GM04504 (cell line): ENCODE measurements at regions not wholly inside any gene's neighbourhood (a gene's known extent, or its start where the extent isn't known, plus 50 kb on each side); places are given as distances from the start of the nearest gene placed in this dataset.

Experiments used
- DNase-seq: peaks from one replicate; pipeline ENCODE4 v3.0.0-alpha.2; 2012; ENCODE audit warnings: low read depth

DNA sequence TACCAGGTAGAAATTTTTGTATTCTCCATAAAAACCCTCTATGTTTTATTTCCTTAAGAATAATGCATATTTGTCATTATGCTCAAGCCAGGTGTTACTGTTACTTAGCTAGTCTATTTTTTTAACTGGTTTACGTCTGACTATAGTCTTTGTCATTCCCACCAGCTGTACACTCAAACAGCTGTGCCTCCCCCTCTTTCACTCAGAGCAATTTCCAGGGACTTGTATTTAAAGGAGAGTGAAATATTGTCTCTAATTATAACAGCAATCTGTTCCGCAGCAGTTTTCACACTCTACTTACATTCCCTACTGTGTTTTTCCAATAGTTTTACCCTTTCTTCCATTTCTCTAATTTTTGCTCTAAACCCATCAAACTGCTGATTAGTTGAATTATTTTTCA is 813.6 kb upstream of the MIR17HG start:
- DNase-seq = no peak

DNA sequence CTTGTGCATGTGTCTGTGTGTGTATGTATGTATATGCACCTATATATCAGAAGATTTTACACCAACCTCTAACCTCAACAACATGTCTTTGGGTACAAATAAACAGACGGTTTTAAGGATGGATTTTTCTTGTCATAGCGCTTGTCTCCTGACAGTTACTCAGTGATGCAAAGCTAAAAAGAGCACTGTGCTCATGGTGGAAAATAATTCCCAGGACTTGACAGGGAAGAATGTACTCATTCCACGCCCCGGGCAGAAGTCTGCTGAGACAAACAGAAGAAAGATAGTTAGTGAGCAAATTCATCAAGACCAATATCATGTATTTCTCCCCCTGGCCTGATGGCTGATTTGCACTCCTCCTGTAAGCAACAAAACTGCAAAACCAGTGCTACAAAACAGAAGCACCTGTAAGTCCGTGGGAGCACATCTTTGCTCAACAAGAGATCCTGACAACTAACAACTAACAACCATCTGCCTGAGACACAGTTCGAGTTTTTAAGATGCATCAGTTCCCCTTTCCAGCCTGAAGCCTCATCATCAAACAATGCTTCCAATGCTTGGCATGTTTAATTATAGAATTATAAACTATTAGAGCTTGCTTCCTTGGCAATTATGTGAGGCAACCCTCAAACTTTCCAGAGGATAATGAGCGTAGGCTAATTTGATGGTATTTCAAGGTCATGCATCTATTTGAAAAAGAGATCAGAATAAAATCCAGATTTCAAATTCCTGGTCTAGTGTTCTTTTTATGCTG is 812.7 kb upstream of the MIR17HG start:
- DNase-seq = peak; percentile 7

DNA sequence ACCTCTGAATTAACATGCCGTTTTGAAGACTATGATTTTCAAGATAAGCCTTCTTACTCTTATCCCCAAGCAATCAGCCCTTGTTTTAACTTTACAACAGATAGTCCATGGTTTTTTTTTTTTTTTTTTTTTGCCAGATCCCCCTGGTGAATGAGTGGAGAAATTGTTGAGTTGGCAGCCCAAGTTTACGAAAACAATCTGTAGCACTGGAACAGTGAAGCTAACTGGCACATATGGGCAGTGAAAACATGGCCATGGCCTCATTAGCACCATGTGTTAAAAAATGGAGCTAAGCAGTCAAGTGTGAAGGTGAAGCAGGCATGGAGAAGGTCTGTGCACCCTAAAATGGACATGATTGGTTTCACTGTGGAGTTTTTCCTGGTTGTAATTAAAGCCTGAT is 812.1 kb upstream of the MIR17HG start:
- no peak for DNase-seq

DNA sequence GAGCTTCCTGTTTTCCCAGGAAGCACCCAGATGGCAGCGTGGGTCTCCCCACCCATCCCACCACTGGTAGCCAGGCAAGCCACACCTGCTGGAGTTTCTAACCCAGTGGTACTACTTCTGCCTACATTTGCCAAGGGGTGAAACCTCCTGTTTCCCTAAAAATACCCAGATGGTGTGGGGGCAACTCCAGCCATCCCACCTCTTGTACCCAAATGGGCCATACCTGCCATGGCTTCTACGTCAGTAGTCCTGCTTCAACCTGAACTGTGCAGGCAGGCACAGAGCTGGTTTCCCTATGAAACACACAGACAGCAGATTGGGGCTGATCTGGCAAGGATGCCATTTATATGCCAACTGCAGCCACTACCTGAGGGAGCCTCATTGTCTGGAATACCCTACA is 809.4 kb upstream of the MIR17HG start:
- DNase-seq = no peak

DNA sequence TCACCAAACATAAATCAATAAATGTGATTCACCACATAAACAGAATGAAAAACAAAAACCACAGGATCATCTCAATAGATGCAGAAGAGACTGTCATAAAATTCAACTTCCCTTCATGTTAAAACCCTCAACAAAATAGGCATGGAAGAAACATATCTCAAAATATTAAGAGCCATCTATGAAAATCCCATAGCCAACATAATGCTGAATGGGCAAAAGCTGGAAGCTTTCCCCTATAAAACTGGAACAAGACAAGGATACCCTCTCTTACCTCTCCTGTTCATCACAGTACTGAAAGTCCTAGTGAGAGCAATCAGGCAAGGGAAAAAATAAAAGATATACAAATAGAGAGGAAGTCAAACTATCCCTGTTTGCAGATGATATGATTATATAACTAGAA is 806.1 kb upstream of the MIR17HG start:
- DNase-seq = no peak

DNA sequence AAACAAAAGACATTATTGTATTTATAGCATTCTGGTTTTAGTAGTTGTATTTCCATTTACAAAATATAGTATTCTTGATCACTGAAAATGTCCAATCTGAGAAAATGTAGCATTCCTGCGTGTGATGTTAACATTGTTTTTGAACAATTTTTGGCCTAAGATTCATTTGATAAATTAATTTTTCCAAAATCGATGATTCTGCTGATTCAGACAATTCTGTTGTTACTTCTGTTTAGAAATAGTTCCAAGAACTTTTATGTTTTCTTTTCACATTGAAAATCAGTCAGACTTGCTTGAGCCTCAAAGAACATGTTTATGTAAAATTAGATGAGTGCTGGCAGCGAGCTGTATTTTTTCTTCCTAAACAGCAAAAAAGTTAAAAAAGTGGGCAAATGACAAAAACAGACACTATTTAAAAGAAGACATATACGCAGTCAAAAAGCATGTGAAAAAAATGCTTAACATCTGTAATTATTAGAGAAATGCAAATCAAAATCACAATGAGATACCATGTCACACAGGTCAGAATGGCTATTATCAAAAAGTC is 804.5 kb upstream of the MIR17HG start:
- DNase-seq = no peak

DNA sequence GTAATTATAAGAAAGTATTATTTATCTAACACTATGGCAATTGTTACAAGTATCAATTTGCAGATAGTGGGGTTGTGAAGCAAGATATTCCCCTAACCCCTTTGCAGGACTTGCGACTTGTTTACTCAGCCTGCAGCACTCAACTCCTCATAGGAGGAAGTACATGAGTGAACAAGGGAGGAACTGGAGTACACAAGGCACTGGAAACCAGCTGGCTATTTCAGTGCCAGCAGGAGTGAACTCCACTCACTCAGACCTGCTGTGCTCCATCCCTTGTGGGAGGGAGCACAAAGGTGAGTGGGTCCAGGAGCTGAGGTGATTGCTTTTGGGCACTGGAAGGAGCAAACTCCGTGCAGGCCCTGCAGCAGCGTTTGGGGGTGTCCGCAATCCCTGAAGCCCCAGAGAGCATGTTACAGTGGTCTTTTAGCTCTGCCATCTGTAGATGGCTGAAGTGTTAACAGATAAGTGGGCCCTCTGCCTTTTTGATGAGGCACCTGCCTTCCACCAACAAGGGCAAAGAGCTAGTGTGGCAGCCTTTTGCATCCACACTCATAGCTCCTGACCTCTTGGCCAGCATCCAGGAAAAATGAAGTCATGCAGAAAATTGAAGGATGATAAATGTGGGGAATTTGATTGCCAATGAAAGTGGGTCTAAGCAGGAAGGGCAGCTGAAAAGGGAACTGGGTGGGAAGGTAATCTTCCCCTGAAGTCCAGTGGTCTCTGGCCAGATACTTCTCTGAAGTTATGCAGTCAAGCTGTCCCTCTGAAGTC is 802.2 kb upstream of the MIR17HG start:
- DNase-seq = no peak

DNA sequence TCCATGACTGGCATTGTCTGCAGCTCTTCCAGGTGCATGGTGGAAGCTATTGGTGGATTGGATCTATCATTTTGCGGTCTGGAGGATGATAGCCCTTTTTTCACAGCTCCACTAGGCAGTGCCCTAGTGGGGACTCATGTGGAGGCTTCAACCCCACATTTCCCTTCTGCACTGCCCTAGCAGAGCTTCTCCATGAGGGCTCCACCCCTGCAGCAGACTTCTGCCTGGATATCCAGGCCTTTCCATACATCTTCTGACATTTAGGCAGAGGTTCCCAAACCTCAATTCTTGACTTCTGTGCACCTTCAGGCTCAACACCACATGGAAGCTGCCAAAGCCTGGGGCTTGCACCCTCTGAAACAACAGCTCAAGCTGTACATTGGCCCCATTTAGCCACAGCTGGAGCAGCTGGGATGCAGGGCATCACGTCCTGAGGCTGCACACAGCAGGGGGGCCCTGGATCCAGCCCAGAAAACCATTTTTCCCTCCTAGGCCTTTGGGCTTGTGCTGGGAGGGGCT is 800.2 kb upstream of the MIR17HG start:
- no peak for DNase-seq

DNA sequence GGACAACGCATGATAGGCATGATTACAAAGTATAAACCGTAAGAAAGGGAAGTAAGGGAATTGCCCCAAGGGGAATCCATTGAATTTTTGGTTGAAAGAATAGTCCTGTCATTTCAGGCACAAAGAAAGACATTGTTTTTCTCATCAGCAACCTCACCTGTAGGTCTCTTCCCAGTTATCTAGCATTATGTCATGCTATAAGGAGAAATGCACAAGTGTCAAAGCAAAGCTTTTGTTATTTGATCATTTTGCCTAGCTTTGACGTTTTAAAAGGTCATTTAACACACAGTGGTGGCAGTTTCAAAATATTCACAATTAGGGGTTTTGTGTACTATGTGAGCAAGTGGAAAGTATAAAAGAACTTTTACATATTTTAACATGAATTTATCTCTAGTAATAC is 796.2 kb upstream of the MIR17HG start:
- no peak for DNase-seq

DNA sequence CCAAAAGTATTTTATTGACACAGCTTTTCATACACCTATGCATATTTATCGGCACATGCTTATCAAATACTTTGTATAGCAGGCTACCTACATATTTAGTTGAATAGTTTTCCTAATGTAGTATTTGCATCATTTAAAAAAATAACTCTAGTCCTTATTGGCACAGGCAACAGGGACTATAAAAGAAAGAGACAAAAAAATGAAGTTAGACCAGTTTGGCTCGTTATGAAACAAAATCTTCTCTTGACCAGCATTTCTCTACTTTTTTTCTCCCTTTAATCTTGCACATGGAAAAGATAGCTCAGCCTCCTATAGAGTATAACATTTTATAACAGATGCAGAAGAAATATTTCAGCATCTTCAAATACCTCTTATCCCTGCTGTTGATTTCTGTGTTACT is 794.8 kb upstream of the MIR17HG start:
- DNase-seq = no peak

DNA sequence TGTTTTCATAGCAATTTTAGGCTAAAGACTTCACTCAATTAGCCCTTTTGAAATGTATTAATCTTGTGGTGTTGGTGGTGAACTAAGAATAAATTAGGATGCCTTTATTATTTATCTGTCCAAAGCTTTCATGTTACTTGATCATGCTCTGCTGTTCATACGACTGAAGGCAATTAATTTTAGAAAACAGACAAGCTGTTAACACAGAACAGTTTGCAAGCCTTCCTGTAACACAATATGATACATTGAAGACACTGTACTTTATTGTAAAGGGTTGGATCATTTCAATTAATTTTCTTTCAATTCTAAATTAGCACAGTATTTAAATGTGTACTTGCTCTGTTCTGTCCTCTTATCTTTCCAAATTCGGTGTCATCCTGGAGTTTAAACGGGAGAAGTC is 794.3 kb upstream of the MIR17HG start:
- DNase-seq = no peak

DNA sequence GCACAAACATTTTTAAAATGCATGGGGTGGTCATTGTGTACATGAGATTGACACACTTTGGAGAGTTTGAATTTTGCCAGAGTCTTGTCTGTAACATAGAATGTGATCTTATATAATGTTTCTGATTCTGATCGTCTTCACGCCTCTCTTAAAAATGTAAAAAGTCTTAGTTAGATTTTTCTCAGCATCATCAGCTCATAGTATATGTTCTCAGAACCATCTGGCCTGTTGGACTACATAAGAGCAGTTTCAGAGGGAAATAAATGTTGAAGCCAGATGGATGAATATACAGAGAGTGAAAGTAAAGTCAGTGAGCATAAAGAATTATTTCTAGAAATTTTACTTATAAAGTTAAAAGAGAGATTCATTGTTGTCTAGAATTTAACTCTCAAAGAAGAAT is 789.9 kb upstream of the MIR17HG start:
- DNase-seq = no peak

DNA sequence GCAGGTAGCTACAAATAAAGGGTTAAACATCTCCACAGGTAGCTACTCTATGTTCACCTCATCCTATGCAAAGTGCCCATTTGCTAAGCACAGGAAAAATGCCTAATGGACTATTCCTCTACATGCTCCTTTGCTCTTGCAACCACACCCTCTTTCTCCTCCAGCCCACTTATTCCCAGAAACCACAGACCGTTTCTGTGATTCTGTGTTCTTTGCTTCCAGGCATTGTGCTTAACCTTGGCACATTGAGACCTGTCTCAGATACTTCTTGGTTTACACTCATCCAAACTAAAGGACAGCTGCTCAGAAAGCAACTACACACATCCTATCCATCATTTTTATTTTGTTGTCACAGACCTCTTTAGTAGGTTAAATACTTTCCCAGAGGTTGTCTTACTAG is 785.0 kb upstream of the MIR17HG start:
- no peak for DNase-seq

DNA sequence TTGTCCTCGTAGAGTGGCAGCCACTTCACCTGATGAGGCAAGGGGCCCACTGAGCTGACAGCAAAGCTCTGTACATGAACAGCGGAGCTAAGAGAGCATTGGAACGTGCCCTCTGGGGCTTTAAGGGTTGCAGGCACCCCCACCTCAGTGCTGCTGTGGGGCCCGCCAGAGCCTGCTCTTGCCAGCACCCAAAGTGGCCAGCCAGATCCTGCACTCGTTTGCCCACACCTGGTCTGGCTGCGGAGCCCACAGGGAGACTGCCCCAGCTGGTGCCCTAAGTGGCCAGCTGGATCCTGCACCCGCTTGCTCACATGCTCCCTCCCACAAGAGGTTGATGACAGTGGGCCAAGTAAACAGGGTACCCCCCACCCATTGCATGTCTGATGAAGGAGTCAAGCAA is 783.4 kb upstream of the MIR17HG start:
- no peak for DNase-seq

DNA sequence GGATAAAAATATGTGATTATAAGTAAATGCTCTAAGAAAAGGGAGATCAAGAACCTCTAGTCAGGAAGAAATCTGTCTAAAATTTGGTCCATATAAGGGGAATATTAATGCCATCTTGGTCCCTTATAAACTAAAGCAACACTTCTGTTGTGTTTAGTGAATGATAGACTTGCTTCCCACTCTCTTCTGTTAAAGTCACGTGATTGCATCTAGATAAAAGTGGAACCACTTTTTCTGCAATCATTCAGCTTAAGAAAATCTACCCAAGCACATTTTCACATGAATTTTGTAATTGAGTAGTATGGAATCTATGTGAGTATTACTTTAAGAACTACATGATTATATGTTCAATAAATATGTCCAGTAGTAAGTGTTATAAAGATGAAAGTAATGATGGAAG is 782.9 kb upstream of the MIR17HG start:
- DNase-seq = no peak

DNA sequence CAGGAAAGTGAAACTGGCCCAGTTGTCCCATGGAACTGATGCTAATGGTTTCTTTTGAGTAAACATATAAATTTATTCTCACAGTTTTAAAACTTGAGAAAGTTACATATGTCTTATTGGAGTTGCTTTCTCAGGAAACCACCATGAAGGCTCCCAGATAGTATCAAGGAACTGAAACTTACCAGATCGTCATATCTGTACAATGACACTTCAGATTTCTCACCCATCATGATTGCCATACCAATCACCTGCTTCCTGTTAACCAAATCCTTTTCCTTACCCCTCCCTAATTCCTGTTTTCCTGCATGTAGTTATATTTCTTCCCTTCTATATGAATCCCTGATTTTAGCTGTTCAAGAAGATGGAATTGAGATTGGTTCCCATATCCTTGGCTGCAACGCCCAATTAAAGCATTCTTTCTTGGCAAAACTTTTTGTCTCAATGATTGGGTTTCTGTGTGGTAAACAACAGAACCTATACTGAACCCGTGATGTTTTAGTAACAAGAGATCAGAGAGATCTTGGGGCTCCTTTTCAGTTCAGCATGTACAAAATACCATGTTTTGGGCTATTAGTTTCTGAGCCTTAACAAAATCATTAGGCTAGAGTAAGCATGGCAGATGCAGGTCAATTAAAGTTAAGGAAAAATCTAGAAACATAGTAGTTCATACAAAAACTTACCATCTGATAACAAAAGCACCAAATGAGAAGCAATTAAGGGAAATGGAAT is 781.3 kb upstream of the MIR17HG start:
- no peak for DNase-seq

DNA sequence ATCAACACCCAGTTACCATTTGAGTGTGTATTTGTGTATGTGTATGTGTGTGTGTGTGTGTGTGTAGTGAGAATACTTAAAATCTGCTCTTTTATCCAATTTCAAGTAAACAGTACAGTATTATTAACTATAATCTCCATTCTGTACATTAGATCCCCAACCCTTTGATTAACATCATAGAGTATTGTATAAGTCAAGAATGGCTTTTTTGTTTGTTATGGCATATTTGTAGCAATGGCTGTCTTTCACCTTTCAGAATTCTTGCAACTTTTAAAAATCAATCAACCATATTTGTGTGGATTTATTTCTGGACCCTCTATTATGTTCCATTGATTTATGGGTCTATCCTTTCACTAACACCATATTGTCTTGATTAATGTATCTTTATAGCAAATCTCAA is 779.3 kb upstream of the MIR17HG start:
- DNase-seq = no peak

DNA sequence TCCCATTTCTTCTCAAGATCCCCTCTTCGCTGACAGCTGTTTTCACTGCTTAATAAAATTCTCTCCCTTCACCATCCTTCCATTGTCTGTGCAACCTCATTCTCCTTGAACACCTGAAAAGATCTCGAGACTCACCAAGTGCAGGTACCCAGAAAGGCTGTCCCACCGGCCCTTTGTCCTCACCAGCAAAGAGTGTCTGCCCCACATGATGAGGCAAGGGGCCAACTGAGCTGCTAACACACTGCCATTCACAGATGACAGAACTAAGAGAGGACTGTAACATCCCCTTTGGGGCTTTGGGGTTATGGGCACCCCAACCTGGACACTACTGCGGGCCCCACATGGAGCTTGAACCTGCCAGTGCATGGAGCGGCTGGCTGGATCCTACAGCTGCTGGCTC is 771.4 kb upstream of the MIR17HG start:
- DNase-seq = no peak

DNA sequence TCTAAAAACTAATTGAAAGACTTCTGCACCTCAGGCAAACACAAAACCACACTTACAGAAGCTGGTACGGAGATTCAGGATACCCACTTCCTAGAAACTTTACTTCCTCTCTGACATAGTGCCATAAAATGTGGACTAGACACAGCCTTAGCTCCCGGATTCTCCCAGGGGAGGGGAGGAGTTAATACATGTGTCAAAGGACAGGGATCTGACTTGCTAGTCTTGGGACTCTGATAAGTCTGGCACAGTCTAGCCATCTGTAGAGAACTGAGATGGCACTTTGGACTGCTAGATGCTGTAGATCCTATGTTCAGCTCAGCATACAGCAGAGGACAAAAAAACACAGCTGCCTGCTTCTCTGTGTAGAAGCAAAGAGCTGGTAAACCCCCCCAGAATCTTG is 769.8 kb upstream of the MIR17HG start:
- DNase-seq = no peak

DNA sequence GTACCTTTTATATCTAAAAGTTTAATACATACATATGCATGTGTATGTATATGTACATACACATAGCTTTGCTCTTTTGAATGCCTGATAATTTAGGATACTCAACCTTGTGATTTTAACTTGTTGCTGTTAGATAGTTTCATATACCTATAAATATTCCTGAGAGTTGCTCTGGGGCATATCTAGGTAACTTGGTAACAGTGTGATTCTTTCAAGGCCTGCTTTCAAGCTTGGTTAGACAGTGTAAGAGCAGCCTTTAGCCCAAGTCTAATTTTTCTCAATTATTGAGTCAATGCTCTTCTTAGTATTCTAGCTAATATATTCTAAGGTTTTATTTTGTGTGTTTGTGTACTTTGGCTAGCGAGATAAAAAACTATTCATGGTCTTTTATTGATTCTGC is 762.1 kb upstream of the MIR17HG start:
- DNase-seq = no peak

DNA sequence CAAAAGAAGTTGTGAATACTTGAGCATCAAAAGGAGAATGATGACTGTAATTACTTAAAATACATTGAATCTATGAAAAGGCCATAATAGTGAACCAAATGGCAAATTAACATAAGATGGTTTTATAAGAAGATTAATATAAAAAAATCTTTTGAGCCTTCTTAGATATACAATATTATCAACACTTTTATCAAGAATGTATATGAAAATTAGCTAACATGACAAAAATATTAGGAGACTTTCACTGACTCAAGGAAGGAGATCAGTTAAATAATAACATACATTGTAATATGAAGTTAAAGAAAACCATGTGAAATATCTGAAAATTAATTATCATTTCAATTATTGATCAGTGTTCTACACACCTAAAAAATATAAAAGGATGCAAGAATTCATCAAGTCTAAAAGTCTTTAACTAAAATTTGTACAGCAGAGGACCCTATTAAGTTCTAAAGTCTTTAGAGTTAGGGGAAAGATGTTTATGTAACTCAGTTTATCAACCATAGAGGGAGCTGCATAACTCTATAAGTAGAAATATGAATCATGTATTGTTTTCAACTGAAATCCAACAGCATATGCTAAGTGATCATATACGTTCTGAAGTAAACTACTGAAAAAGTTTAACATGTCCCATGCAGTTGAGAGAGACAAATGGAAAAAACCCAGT is 756.1 kb upstream of the MIR17HG start:
- DNase-seq = no peak

DNA sequence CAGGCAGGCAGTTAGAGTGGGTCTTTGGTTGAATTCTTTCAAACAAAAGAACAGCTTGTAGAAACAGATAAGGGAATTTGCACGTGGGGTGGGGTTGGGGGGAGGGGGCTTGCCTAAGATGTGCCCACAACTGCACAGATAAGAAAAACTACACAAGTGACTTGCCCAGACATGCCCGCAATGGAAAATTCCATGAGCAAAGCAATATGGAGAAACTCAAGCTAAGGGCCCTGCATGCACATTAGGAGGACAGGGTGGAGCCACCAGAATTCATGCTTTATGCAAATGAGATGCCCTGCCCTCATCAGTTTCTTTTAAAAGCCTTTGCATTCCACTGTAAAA is 755.6 kb upstream of the MIR17HG start:
- DNase-seq = no peak
